ENCODE measurements at regions not wholly inside any gene's neighbourhood (a gene's known extent, or its start where the extent isn't known, plus 50 kb on each side); places are given as distances from the start of the nearest gene placed in this dataset.

DNA sequence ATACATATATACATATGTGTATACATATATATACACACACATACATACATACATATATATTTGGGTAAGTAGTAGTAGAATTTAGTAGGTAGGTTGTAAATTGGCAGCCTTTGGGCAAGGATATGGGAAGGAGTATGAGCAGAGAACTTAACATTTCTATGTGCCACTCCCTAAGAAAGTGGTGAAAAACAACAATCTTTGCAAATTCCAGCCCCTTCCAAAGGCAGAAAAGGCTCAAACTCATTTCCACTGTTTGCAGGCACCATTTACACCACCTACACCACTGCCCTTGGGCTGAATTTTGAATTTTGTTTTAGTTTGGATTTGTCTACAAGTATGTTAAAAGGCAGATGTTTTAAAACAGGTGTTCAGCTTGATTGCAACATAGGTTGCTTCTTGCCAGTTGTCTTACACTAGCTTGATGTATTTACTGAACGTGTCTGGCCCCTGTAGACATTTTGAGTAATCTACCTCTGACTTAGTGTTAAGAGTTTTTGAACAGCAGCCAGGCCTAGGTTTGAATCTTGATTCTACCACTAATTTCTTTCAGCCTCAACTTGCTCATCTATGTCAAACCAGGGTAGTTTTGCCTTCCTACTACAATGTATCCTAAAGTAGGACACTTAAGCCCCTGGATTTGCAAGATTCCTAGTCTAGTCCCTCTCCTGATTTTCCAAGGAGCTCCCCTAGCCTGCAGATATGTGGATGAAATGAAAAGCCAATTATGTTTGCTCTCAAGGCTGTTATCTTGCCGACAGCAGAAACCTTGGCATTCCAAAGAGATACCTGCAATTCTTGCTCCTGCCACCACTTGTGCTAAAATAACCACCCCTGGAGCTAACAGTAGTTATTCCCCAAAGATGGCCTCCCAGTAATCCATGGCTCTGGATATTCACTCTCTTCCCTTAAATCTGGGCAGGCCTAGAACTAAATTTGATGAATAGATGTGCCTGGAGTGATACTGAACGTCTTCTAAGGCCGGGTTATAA is 156.2 kb upstream of the SLC44A1 start:
- TF ChIP-seq, protein P1, sequence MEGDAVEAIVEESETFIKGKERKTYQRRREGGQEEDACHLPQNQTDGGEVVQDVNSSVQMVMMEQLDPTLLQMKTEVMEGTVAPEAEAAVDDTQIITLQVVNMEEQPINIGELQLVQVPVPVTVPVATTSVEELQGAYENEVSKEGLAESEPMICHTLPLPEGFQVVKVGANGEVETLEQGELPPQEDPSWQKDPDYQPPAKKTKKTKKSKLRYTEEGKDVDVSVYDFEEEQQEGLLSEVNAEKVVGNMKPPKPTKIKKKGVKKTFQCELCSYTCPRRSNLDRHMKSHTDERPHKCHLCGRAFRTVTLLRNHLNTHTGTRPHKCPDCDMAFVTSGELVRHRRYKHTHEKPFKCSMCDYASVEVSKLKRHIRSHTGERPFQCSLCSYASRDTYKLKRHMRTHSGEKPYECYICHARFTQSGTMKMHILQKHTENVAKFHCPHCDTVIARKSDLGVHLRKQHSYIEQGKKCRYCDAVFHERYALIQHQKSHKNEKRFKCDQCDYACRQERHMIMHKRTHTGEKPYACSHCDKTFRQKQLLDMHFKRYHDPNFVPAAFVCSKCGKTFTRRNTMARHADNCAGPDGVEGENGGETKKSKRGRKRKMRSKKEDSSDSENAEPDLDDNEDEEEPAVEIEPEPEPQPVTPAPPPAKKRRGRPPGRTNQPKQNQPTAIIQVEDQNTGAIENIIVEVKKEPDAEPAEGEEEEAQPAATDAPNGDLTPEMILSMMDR (IDR thresholded peaks at IDR 0.05; ENCODE audit: poor library complexity, severe bottlenecking) = no peak
- TF ChIP-seq EZH2 (IDR thresholded peaks at IDR 0.05; ENCODE audit: borderline replicate concordance, insufficient read depth, low read length, poor library complexity, severe bottlenecking) (no peak), EP300 (conservative IDR thresholded peaks at IDR 0.05; ENCODE audit: poor library complexity, severe bottlenecking) (no peak), POLR2AphosphoS5 (IDR thresholded peaks at IDR 0.05) (no peak), RAD21 (conservative IDR thresholded peaks at IDR 0.05) (no peak), SMC3 (conservative IDR thresholded peaks at IDR 0.05; ENCODE audit: poor library complexity) (no peak), MXI1 (conservative IDR thresholded peaks at IDR 0.05; ENCODE audit: poor library complexity, severe bottlenecking) (no peak), TAF1 (IDR thresholded peaks at IDR 0.05; ENCODE audit: low read depth) (no peak)
- TF ChIP-seq, protein P2, sequence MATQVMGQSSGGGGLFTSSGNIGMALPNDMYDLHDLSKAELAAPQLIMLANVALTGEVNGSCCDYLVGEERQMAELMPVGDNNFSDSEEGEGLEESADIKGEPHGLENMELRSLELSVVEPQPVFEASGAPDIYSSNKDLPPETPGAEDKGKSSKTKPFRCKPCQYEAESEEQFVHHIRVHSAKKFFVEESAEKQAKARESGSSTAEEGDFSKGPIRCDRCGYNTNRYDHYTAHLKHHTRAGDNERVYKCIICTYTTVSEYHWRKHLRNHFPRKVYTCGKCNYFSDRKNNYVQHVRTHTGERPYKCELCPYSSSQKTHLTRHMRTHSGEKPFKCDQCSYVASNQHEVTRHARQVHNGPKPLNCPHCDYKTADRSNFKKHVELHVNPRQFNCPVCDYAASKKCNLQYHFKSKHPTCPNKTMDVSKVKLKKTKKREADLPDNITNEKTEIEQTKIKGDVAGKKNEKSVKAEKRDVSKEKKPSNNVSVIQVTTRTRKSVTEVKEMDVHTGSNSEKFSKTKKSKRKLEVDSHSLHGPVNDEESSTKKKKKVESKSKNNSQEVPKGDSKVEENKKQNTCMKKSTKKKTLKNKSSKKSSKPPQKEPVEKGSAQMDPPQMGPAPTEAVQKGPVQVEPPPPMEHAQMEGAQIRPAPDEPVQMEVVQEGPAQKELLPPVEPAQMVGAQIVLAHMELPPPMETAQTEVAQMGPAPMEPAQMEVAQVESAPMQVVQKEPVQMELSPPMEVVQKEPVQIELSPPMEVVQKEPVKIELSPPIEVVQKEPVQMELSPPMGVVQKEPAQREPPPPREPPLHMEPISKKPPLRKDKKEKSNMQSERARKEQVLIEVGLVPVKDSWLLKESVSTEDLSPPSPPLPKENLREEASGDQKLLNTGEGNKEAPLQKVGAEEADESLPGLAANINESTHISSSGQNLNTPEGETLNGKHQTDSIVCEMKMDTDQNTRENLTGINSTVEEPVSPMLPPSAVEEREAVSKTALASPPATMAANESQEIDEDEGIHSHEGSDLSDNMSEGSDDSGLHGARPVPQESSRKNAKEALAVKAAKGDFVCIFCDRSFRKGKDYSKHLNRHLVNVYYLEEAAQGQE (IDR thresholded peaks at IDR 0.05; ENCODE audit: borderline replicate concordance) = no peak
